Osteocyte (in vitro differentiated cells): ENCODE measurements at regions not wholly inside any gene's neighbourhood (a gene's known extent, or its start where the extent isn't known, plus 50 kb on each side); places are given as distances from the start of the nearest gene placed in this dataset.

ENCODE experiments used
- DNase-seq: peaks from one replicate; pipeline ENCODE4 v3.0.0; 2021; ENCODE audit warnings: mixed read lengths; ENCODE audit not compliant: unreplicated experiment; ENCODE audit errors: extremely low spot score
- H3K27ac Mint-ChIP-seq: one replicate; pipeline ENCODE4 v1.8.0; 2021; ENCODE audit warnings: mild to moderate bottlenecking, mixed read lengths; ENCODE audit not compliant: unreplicated experiment
- H3K27me3 Mint-ChIP-seq: one replicate; pipeline ENCODE4 v1.8.0; 2021; ENCODE audit warnings: mixed read lengths; ENCODE audit not compliant: unreplicated experiment
- H3K36me3 Mint-ChIP-seq: one replicate; pipeline ENCODE4 v1.8.0; 2021; ENCODE audit warnings: mixed read lengths; ENCODE audit not compliant: unreplicated experiment
- H3K4me1 Mint-ChIP-seq: one replicate; pipeline ENCODE4 v1.8.0; 2021; ENCODE audit warnings: mixed read lengths; ENCODE audit not compliant: unreplicated experiment
- H3K4me3 Mint-ChIP-seq: one replicate; pipeline ENCODE4 v1.8.0; 2021; ENCODE audit warnings: mild to moderate bottlenecking, moderate library complexity, mixed read lengths; ENCODE audit not compliant: unreplicated experiment
- H3K9me3 Mint-ChIP-seq: one replicate; pipeline ENCODE4 v1.8.0; 2021; ENCODE audit warnings: mixed read lengths; ENCODE audit not compliant: unreplicated experiment
- TF ChIP-seq, protein P1 (sequence below): fragments of 200-600 bp; sonication (generic); IDR thresholded peaks from 2 replicates; pipeline ENCODE4 v1.5.0; 2021; ENCODE audit warnings: antibody characterized with exemption, mild to moderate bottlenecking, moderate library complexity

GRCh38 chr1:222326006-222326709 is 221.7 kb downstream of the HHIPL2 start:
- Mint-ChIP-seq H3K4me3 (no peak overlapping the region), H3K9me3 (no peaks in the 10 kb centered on the region), H3K36me3 (no peaks in the 10 kb centered on the region), H3K27ac (no peak overlapping the region), H3K4me1 (no peaks in the 10 kb centered on the region), H3K27me3 (peaks cover 19% of the 10 kb centered on the region)
- DNase-seq = no peak
- TF ChIP-seq, protein P1, sequence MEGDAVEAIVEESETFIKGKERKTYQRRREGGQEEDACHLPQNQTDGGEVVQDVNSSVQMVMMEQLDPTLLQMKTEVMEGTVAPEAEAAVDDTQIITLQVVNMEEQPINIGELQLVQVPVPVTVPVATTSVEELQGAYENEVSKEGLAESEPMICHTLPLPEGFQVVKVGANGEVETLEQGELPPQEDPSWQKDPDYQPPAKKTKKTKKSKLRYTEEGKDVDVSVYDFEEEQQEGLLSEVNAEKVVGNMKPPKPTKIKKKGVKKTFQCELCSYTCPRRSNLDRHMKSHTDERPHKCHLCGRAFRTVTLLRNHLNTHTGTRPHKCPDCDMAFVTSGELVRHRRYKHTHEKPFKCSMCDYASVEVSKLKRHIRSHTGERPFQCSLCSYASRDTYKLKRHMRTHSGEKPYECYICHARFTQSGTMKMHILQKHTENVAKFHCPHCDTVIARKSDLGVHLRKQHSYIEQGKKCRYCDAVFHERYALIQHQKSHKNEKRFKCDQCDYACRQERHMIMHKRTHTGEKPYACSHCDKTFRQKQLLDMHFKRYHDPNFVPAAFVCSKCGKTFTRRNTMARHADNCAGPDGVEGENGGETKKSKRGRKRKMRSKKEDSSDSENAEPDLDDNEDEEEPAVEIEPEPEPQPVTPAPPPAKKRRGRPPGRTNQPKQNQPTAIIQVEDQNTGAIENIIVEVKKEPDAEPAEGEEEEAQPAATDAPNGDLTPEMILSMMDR = no peak

DNA sequence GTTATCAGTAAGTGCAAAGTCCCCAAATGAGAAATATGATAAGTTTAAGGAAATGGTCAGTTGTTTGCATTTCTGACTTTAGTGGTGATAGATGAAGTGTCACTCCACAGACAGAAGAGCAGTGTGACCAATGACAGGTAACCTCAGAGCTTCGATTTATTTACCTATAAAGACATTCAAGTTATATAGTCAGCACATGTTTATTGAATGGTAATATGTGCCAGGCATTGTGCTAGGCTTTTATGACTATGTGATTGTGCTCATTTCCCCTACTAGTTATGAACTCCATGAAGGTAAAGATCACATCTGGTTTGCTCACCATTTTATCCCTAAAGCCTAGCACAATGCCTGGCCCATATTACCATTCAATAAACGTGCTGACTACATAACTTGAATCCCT is 222.4 kb downstream of the HHIPL2 start:
- Mint-ChIP-seq H3K36me3 (no peaks in the 10 kb centered on the region), H3K4me3 (no peak overlapping the region), H3K27ac (no peak overlapping the region), H3K27me3 (peaks cover 24% of the 10 kb centered on the region), H3K9me3 (no peaks in the 10 kb centered on the region), H3K4me1 (no peaks in the 10 kb centered on the region)
- TF ChIP-seq, protein P1 = no peak
- DNase-seq = no peak

DNA sequence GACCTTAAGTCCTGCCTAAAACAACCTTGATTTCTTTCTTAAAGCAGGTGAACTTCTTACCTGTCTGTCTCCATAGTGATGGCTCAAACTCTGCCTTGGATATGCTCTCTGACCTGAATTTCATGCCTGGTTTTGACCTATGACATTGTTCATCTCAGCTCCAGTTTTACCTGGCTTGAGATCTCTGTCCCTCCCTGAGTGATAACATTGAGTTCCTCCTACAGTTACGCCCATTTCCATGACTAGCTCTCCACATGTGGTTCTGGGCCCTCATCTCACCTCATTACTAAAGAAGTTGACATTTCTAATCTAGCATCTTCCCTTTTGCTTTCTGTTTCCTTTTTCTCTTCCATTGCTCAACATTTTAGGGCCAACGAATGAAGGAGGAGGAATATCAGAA is 233.1 kb downstream of the HHIPL2 start:
- DNase-seq = no peak
- TF ChIP-seq, protein P1 = no peak
- Mint-ChIP-seq H3K27me3 (peaks cover 23% of the 10 kb centered on the region), H3K4me1 (no peaks in the 10 kb centered on the region), H3K9me3 (no peaks in the 10 kb centered on the region), H3K27ac (no peak overlapping the region), H3K4me3 (no peak overlapping the region), H3K36me3 (no peaks in the 10 kb centered on the region)

- H3K36me3 Mint-ChIP-seq = no peaks in the 10 kb centered on the region
- no peak overlapping the region for H3K4me3 Mint-ChIP-seq
- H3K4me1 Mint-ChIP-seq = no peaks in the 10 kb centered on the region
- no peak for DNase-seq
- TF ChIP-seq, protein P1 = no peak
- H3K27me3 Mint-ChIP-seq = peaks cover 11% of the 10 kb centered on the region
- H3K9me3 Mint-ChIP-seq = no peaks in the 10 kb centered on the region
- H3K27ac Mint-ChIP-seq = no peak overlapping the region
These were observed 237.1 kb downstream of the HHIPL2 start for GRCh38 chr1:222310836-222311235.

- no peaks in the 10 kb centered on the region for H3K4me1 Mint-ChIP-seq
- no peak overlapping the region for H3K4me3 Mint-ChIP-seq
- TF ChIP-seq, protein P1 = no peak
- H3K27ac Mint-ChIP-seq = no peak overlapping the region
- no peaks in the 10 kb centered on the region for H3K9me3 Mint-ChIP-seq
- no peak for DNase-seq
- peaks cover 6% of the 10 kb centered on the region for H3K27me3 Mint-ChIP-seq
- no peaks in the 10 kb centered on the region for H3K36me3 Mint-ChIP-seq
These were observed 240.3 kb downstream of the HHIPL2 start for GRCh38 chr1:222307621-222308020.
